OCI-LY7 (cell line): ENCODE measurements at regions not wholly inside any gene's neighbourhood (a gene's known extent, or its start where the extent isn't known, plus 50 kb on each side); places are given as distances from the start of the nearest gene placed in this dataset.
"Not testable (repeated sequence)": the region's sequence is repeated elsewhere in the genome, so short reads cannot be mapped to it uniquely, and the experiment has no call there.

ENCODE experiments used
- BruUV-seq: library from RNA; stranded (reverse); fragments of 400-500 nt; replicated peaks from 2 replicates; lab custom pipeline; 2021; lab: Mats Ljungman, UMichigan
- CTCF ChIA-PET: fragments of 300-600 bp; sonication (Branson Sonifier 250); formaldehyde crosslinking; loops from one replicate; lab custom pipeline; 2022; ENCODE audit warnings: antibody characterized with exemption; ENCODE audit not compliant: unreplicated experiment; lab: Charles Lee
- POLR2A ChIA-PET: fragments of 300-600 bp; sonication (Branson Sonifier 250); formaldehyde crosslinking; loops from one replicate; lab custom pipeline; 2022; ENCODE audit warnings: antibody characterized with exemption; lab: Charles Lee
- DNase-seq: peaks from one replicate; pipeline ENCODE4 v3.0.0-alpha.2; 2015; ENCODE audit warnings: low spot score
- H2AFZ ChIP-seq: fragments of 200-600 bp; sonication (generic), shearing (Covaris generic); 2 replicates; pipeline ENCODE4 v1.6.1; 2014; ENCODE audit warnings: mild to moderate bottlenecking, antibody characterized with exemption, low read length, moderate library complexity
- H3K27ac ChIP-seq: fragments of 200-600 bp; sonication (generic); 2 replicates; pipeline ENCODE4 v1.5.1; 2014; ENCODE audit warnings: mixed run types, low read depth, mild to moderate bottlenecking, moderate library complexity, low read length, inconsistent platforms; ENCODE audit not compliant: poor library complexity, severe bottlenecking
- H3K36me3 ChIP-seq: fragments of 200-600 bp; sonication (generic); 2 replicates; pipeline ENCODE4 v1.6.1; 2014; ENCODE audit warnings: mild to moderate bottlenecking, antibody characterized with exemption, low read length, moderate library complexity, mixed read lengths; ENCODE audit not compliant: insufficient read depth
- H3K4me1 ChIP-seq: fragments of 200-600 bp; sonication (generic); 2 replicates; pipeline ENCODE4 v1.5.1; 2014; ENCODE audit warnings: mild to moderate bottlenecking, low read length; ENCODE audit not compliant: insufficient read depth, poor library complexity, severe bottlenecking
- H3K4me2 ChIP-seq: fragments of 200-600 bp; sonication (generic); 2 replicates; pipeline ENCODE4 v1.6.1; 2014; ENCODE audit warnings: mild to moderate bottlenecking, low read length
- H3K4me3 ChIP-seq: fragments of 200-600 bp; sonication (generic); 2 replicates; pipeline ENCODE4 v1.5.1; 2014; ENCODE audit warnings: mild to moderate bottlenecking, low read depth, low read length; ENCODE audit not compliant: poor library complexity, severe bottlenecking
- H3K79me2 ChIP-seq: fragments of 200-600 bp; sonication (generic); 2 replicates; pipeline ENCODE4 v1.6.1; 2016; ENCODE audit warnings: low read depth, mild to moderate bottlenecking, low read length, moderate library complexity, mixed read lengths; ENCODE audit not compliant: insufficient read depth
- H3K9me2 ChIP-seq: fragments of 200-600 bp; sonication (generic); 2 replicates; pipeline ENCODE4 v1.6.1; 2016; ENCODE audit warnings: mild to moderate bottlenecking, low read length, mixed read lengths; ENCODE audit not compliant: insufficient read depth
- H3K9me3 ChIP-seq: fragments of 200-600 bp; sonication (generic); 2 replicates; pipeline ENCODE4 v1.6.1; 2014; ENCODE audit warnings: mild to moderate bottlenecking, mixed run types, low read length, mixed read lengths
- H4K20me1 ChIP-seq: fragments of 200-600 bp; sonication (generic); 2 replicates; pipeline ENCODE4 v1.6.1; 2014; ENCODE audit warnings: mild to moderate bottlenecking, antibody characterized with exemption, low read length, moderate library complexity, mixed read lengths; ENCODE audit not compliant: insufficient read depth
- EZH2phosphoT487 ChIP-seq: fragments of 200-600 bp; sonication (generic); IDR thresholded peaks from 2 replicates; pipeline ENCODE4 v1.6.1; 2018; ENCODE audit warnings: low read depth, borderline replicate concordance, mild to moderate bottlenecking, mixed run types, antibody characterized with exemption, low read length, moderate library complexity, mixed read lengths
- intact Hi-C: fragments of 100-400 bp; cut with micrococcal nuclease; formaldehyde crosslinking; loops from one replicate; pipeline ENCODE4 v1.10.0; 2022; ENCODE audit not compliant: unreplicated experiment
- TF ChIP-seq, protein P1 (sequence below): fragments of 200-600 bp; sonication (generic); conservative IDR thresholded peaks from 2 replicates; pipeline ENCODE4 v1.5.1; 2014; ENCODE audit warnings: mild to moderate bottlenecking, antibody characterized with exemption, low read length, moderate library complexity, mixed read lengths

DNA sequence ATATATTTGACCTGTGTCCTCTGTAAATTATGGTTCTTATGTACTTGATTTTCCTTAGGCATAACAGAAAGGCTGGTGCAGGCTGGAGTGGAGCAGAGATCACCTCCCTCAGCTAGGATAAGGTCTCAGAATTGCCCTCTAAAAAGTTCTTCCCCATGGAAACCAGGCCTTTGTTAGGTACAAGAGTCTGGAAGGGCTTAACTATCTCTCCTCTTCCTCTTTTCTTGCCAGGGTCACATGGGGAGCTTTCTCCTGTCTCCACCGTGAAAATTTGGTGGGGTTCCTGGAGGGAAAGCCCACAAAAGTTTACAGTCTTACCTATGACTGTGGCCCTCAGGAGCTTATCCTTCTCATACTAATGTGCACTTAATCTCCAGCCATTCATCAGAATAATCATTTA is 633.2 kb downstream of the MCTP2 start:
- Histone ChIP-seq H3K9me2 (no peaks in the 10 kb centered on the region), H3K27ac (no peak overlapping the region), H3K4me1 (no peaks in the 10 kb centered on the region), H3K9me3 (no peaks in the 10 kb centered on the region), H4K20me1 (no peaks in the 10 kb centered on the region), H2AFZ (no peak overlapping the region), H3K36me3 (no peaks in the 10 kb centered on the region), H3K79me2 (no peaks in the 10 kb centered on the region), H3K4me2 (no peak overlapping the region), H3K4me3 (no peak overlapping the region)
- CTCF ChIA-PET: no interaction called here
- no peak for DNase-seq
- intact Hi-C loops: no loop called here
- POLR2A ChIA-PET: interaction anchor here (0.6 kb wide), 1 partner anchor 1303 kb away, joined by 4 read pairs; no protein-coding TSS in a partner anchor
- BruUV-seq: no TSS peak
- TF ChIP-seq EZH2phosphoT487: no peak
- TF ChIP-seq, protein P1, sequence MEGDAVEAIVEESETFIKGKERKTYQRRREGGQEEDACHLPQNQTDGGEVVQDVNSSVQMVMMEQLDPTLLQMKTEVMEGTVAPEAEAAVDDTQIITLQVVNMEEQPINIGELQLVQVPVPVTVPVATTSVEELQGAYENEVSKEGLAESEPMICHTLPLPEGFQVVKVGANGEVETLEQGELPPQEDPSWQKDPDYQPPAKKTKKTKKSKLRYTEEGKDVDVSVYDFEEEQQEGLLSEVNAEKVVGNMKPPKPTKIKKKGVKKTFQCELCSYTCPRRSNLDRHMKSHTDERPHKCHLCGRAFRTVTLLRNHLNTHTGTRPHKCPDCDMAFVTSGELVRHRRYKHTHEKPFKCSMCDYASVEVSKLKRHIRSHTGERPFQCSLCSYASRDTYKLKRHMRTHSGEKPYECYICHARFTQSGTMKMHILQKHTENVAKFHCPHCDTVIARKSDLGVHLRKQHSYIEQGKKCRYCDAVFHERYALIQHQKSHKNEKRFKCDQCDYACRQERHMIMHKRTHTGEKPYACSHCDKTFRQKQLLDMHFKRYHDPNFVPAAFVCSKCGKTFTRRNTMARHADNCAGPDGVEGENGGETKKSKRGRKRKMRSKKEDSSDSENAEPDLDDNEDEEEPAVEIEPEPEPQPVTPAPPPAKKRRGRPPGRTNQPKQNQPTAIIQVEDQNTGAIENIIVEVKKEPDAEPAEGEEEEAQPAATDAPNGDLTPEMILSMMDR: no peak

DNA sequence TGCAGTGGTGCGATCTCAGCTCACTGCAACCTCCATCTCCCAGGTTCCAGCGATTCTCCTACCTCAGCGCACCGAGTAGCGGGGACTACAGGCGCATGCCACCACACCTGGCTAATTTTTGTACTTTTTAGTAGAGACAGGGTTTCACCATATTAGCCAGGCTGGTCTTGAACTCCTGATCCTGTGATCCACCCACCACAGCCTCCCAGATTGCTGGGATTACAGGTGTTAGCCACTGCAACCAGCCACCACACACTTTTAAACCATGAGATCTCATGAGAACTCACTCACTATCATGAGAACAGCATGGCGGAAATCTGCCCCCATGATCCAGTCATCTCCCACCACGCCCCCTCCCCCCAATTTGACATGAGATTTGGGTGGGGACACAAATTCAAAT is 636.9 kb downstream of the MCTP2 start:
- BruUV-seq, H3K9me3 ChIP-seq, H3K9me2 ChIP-seq, H4K20me1 ChIP-seq, H3K36me3 ChIP-seq, H3K27ac ChIP-seq, intact Hi-C loops, DNase-seq, H3K4me2 ChIP-seq, H2AFZ ChIP-seq, H3K79me2 ChIP-seq, H3K4me1 ChIP-seq, CTCF ChIA-PET, H3K4me3 ChIP-seq: not testable (repeated sequence)
- POLR2A ChIA-PET: interaction anchor here (0.6 to 0.7 kb wide), 2 partner anchors 9 to 322 kb away, joined by 3 to 4 read pairs; no protein-coding TSS in a partner anchor

DNA sequence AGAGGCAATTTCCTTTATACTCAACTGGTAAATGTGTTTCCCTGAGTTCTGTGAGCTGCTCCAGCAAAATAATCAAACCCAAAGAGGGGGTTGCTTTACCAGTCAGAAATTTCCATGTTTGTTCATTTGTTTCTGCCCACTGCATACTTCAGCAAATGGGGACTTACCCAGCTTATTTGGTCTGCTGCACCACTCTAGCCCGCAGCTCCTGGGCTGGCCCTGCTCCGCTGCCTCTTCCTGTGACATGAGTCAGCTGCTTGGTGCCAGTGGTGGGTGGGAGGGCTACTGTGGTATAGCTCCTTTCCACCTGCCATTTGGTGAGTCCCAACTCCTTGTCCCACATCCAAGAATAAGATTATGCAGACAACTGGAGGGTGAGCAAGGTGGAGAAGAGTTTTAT is 644.2 kb downstream of the MCTP2 start:
- Histone ChIP-seq H2AFZ (no peak overlapping the region), H3K9me2 (no peaks in the 10 kb centered on the region), H3K9me3 (peaks cover 8% of the 10 kb centered on the region; the same call in 1 of the 2 replicates), H3K4me3 (no peak overlapping the region), H3K36me3 (no peaks in the 10 kb centered on the region), H4K20me1 (no peaks in the 10 kb centered on the region), H3K4me1 (no peaks in the 10 kb centered on the region), H3K27ac (no peak overlapping the region), H3K4me2 (no peak overlapping the region), H3K79me2 (no peaks in the 10 kb centered on the region)
- no TSS peak for BruUV-seq
- no peak for TF ChIP-seq EZH2phosphoT487
- TF ChIP-seq, protein P1: no peak
- DNase-seq: no peak
- intact Hi-C loops: no loop called here
- POLR2A ChIA-PET: no interaction called here
- CTCF ChIA-PET: no interaction called here
